Jurkat, Clone E6-1 (cell line): ENCODE measurements at regions not wholly inside any gene's neighbourhood (a gene's known extent, or its start where the extent isn't known, plus 50 kb on each side); places are given as distances from the start of the nearest gene placed in this dataset.
"Not testable (repeated sequence)": the region's sequence is repeated elsewhere in the genome, so short reads cannot be mapped to it uniquely, and the experiment has no call there.

Source experiments
- DNase-seq: peaks from one replicate; pipeline ENCODE4 v3.0.0-alpha.2; 2011; ENCODE audit warnings: low read depth, low spot score
- H3K4me3 ChIP-seq: 2 replicates; pipeline ENCODE4 v1.5.1; 2011; ENCODE audit warnings: mild to moderate bottlenecking, low read length, control low read depth, moderate library complexity

DNA sequence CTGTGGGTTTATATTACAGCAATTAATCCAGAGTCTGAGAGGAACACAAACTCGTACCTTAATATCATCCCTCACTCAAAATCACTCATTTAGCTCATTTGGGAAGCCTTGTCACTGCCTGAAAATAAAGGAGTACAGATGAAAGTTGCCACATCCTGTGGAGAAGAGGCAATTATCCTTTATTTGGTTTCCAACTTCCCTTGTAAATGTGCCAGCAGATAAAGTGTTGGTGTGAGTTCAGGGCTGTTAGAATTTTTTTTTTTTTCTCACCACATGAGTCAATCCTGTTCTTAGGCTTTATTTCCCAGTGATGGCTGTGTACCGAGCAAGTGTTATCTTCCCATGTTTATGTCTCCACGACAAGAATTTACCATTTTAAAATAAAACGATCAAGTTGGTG is 99.0 kb upstream of the SMIM30 start:
- DNase-seq: peak; percentile 42
- no peak overlapping the region for H3K4me3 ChIP-seq

DNA sequence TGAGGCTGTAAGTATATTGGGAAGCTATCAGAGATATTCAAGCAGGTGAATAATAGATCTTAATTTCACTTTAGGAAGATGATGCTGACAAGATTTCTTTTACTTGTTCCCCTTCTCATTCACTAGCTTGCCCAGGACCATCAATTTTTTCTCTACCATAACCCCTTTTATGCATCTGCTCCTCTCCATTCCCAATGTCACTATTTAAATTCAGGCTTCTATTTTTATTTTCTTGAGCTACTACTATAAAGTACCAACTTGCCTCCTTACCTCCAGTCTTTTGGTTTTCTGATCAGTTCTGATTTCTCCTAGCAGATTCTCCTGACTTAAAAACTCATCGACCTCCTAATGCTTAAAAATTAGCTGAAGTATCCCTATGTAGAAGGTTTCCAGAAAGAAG is 97.7 kb upstream of the SMIM30 start:
- DNase-seq: no peak
- H3K4me3 ChIP-seq: no peak overlapping the region

DNA sequence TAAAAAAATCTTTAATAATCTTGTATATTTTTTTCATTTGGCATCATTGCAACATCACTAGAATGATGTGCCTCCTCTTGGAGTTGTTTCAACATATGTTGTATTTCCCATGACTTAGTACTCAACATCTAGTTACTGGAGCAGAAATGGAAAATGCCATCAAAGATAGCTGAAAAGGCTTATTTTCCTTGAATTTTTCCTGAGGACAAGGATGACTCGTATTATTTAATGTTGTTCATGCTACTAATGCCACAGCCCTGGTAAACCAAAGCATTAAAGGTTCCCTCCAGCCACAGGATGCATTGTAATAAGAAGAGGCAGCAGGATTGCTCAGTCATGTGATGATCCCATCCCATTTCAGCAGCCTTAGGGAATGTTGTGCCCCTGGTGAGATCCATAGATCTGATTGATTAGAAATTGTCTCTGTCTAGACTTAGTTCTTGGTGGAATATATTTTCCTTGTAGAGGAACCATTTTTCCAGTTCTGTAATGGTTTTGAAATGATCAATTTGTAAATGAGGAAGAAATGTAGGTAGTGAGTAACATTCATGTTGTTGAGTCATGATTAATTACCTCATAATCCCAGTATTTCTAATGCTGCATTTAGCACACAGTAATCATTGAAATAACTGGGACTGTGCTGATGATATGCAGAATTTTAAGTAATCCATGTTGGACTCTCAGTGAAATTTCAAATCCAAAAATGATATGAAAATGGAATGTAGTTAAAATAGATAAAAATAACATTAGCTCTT is 91.3 kb upstream of the SMIM30 start:
- H3K4me3 ChIP-seq: no peak overlapping the region
- no peak for DNase-seq

DNA sequence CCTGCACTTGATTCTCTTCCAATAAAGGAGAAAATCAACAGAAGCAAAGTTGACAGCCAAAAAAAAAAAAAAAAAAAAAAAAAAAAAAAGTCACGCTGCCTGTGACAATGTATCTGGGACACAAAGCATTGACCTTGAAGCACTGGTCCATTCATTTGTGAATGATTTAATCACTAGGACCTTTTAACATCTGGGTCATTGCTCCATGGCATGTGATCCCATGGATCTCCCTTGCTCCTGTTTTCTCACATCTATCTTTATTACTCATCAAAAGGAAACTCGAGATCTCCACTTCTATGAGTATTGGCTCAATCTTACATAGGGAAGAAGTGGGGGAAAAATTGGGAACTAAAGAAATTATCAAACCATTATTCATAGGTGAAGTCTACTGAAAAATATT is 89.6 kb upstream of the SMIM30 start:
- no peak for DNase-seq
- H3K4me3 ChIP-seq: no peak overlapping the region

DNA sequence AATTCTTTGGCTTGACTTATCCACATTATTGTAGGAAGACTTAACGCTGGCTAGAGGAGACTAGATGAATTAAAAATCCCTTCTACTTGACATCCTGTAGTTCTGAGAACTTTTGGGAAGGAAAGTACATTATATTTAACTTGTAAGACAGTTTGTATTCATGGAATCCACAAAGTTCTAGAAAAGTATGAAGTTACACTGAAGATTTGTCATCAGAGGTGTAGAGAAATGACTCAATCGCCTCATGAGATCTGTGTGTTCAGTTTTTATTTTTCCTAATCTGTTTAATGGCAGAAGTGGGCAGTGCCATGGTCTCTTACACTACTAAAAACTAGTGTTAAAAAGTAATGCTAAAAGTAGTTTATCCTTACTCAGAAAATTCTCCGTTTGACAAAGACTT is 89.1 kb upstream of the SMIM30 start:
- H3K4me3 ChIP-seq: no peak overlapping the region
- DNase-seq: no peak

DNA sequence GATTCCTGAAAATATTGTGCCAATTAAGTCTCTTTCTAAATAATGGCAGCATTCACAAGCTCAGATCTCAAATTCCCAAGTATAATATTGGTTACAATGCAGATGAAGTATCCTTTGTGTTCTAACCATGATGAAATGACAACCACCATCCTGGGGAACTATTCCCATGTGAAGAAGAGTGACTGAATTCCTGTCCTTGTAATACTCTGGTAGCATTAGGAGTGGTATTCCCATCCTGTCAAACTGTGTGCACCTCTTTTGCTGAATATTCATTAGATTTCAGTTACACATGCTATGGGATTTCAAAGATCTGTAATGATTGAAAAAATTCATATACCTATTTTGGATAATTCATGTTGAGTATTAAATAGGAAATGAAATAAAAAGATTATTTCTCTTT is 86.1 kb upstream of the SMIM30 start:
- DNase-seq: no peak

DNA sequence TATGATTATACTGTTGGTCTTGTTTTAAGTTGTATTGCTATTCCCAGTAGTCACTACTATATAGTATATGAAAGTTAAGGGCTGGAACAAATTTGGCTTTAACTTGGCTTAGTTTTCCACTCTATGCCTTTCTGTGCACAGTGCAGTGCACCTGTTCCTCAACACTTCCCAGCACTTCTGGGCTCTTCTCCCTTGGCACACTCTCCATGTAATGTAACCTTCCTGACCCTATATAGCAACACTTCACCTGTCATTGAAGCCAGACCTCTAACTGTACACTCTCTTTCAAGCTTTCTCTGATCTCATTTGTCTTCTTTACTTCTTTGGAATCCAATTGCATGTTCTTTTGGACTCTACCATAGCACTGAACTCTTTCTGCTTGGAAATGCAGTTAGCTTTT is 83.9 kb upstream of the SMIM30 start:
- no peak for DNase-seq
- H3K4me3 ChIP-seq: no peak overlapping the region

More for the DNA sequence above, 86.1 kb upstream of the SMIM30 start:
- no peak overlapping the region for H3K4me3 ChIP-seq

DNA sequence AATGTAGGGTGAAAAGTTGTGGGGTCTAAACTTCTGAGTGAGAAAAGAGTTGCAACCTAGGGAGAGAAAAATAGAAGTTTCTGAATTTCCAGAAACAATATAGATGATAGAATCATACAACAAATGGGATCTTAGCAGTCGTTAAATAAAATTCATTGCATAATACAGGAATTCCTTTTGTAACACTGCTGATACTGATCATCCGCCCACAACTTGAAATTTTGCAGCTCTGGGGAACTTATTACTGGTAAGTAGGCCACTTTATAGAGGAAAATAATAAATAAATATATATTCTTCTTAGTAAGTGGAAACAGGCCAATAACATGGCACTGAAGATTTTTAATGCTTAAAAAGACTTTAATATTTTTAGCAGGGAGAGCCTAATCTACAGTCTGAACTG is 81.9 kb upstream of the SMIM30 start:
- H3K4me3 ChIP-seq: no peak overlapping the region
- no peak for DNase-seq

DNA sequence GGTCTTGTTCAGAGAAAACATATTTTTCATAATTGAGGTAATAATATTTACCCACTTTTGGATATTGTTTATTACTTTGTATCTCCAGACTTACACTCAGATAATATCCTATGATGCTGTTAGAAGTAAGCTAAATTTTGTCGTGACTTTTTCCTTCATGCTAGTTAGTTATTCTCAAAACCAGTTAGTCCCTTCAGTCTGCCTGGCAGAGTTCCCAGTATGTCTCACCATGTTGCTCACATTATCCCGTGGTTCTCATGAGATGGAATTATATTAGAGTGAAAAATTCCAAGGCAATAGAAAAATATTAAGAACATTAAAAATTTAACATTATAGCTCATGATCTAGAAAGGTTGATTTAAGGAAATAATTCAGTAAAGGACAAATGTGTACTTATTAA is 81.5 kb upstream of the SMIM30 start:
- H3K4me3 ChIP-seq: no peak overlapping the region
- DNase-seq: no peak

DNA sequence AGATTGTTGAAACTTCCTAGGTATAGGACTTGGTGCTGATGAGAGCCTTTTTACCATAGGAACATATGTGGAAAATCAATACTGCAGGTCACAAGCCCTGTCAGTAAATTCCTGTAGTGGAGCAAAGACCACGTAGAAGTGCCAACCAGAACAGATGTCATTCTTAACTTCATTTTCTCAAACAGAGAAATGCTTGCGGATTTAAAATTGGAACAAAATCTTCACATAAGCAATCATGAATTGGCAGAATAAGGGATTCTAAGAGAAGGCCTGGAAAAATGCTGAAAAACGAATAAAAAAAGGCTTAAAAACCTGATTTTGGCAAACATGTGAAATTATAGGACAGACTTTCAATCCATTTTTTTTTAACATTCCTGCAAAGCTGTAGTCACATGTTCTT is 80.8 kb upstream of the SMIM30 start:
- no peak overlapping the region for H3K4me3 ChIP-seq
- DNase-seq: no peak

DNA sequence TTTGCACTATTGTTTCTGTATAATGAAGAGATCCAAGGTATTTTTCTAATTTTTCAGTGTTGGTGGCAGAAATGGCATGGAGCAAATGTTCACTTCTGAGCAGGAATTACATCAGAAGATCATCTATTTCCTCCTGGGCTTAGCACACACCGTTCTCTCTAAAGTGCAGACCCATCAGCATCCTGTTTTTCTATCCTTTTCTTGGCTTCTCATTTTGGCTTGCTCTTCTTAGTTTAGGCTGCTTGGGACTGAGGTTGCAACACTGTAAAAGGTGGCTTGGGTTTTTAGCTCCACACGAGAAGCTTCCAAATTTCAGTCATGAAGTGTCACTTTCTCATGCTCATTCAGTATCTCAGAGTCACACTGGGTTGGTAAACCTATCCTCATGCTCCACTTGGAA is 79.9 kb upstream of the SMIM30 start:
- no peak for DNase-seq
- H3K4me3 ChIP-seq: no peak overlapping the region

DNA sequence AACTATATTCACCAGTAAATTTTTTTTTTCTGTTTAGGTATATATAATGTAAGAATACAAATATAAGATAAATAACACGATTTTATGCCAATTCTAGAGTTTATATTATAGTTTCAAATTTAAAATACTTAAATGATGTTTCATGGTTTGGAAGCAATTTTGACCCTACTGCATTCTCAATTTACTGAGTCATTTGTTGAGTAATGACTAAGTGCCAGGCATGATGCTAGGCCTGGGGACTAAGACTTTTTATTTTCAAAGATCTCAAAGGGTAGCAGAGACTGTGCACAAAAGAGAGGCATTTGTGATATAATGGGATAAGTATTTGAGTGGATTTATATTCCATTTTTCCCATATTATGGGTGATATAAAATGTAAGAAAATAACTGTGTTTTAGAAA is 78.9 kb upstream of the SMIM30 start:
- H3K4me3 ChIP-seq: no peak overlapping the region
- DNase-seq: no peak

DNA sequence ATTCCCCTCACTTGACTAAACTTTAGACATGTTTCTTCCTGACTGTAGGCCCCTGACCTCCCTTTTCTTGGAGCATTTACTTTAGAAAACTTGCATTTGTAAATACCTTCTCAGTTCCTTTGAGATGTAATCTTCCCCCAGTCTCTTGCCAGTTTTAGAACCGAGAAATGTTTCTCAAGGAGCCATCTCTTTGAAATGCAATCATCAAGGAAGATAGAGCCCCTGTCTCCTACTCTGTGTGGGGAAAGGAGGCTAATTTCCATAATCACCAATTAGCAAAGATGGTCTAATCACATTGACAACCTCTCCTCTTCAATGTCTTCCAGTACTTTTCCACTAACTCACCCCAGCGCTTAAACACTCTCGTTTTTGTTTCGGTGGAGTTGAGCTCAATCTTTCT is 70.0 kb upstream of the SMIM30 start:
- DNase-seq: no peak
- no peak overlapping the region for H3K4me3 ChIP-seq

DNA sequence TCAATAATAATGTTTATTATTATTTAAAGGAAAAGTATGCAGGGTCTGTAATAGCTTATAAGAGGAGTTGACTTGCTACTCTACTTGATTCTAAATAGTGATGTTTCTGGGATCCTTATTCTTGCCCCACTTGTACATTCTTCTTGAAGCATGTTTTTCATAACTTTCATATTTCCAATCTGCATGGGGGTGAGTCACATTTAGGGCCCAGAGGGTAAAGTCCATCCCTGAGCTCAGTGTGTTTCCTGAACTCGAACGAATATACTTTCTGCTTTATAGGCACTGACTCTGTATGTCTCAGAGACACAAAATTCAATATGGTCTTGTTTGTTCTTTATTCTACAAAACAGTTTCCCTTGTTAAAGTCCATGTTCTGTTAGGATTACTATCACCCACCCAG is 61.0 kb upstream of the SMIM30 start:
- no peak overlapping the region for H3K4me3 ChIP-seq
- DNase-seq: no peak

DNA sequence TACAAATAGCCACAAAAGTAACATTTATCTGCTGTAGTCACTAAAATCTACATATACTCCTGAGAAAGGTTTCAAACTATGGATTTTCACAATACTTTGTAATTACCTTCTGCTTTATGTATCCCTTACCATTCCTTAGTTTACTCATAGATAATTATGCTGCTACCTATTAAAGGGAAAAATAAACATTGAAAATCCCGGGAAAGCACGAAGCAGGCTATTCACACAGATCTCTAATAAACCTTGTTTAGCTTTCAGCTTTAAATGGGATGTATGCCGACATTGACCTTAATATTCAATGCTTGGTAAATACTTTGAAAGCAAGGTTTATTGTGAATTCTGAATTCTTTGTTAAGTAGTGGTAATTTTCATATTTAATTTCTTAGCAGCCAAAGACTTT is 58.5 kb upstream of the SMIM30 start:
- H3K4me3 ChIP-seq: no peak overlapping the region
- DNase-seq: no peak

DNA sequence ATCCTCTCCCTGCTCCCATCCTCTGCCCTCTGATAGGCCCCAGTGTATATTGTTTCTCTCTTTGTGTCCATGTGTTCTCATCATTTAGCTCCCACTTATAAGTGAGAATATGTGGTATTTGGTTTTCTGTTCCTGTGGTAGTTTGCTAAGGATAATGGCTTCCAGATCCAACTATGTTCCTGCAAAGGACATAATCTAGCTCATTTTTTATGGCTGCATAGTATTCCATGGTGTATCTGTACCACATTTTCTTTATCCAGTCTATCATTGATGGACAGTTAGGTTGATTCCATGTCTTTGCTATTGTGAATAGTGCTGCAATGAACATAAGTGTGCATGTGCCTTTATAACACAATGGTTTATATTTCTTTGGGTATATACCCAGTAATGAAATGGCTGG is 57.8 kb upstream of the SMIM30 start:
- DNase-seq, H3K4me3 ChIP-seq: not testable (repeated sequence)

DNA sequence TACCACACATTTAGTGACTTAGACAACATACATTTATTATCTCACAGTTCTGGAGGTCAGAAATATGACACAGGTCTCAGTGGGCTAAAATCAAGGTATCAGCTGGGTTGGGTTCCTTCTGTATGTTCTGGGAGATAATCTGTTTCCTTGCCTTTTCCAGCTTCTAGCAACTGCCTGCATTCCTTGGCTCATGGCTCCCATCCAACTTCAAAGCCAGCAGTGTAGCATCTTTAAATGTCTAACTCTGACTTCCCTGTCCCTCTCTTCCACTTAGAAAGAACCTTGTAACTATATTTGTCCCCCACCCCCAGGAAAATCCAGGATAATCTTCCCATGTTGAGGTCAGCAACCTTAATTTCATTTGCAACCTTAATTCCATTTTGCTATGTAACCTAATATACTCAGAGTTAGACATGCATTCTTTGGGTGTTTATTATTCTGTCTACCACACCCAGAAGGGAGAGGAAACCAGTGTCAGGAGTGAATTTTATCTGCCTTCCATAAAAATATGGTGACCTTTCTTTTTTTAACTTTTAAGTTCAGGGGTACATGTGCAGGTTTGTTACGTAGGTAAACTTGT is 57.3 kb upstream of the SMIM30 start:
- H3K4me3 ChIP-seq: no peak overlapping the region
- no peak for DNase-seq

DNA sequence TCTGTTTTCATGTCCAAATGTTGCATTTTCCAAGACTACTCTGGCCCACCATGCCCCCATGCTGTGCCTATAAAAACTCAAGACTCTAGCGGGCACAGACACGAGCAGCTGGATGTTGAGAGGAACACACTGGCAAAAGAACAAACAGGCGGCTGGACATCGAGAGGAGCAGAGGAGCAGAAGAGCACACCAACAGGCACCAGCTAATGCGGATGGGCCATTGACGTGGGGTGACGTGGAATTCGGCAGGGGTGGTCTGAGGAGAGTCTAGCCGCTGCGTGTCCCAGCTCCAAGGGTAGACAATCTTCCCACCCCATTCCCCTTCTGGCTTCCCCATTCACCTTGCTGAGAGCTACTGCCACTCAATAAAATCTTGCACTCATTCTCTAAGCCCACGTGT is 54.4 kb upstream of the SMIM30 start:
- DNase-seq: no peak
- no peak overlapping the region for H3K4me3 ChIP-seq

DNA sequence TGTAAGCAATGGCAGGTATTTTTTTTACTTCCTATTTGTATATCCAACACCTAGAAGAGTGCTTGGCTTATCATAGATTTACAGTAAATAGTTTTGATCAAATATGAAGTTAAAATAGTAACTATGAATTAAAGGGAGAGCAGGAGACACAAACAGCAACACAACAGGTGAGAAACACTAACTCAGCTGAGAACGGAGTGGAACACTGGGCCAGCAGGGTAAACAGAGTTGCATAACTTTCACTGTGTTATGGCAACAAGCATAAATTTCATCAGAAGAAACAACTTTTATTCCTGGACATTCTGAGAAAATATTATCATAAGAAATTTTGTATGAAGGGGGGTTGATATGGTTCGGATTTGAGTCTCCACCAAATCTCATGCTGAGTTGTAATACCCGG is 52.2 kb upstream of the SMIM30 start:
- DNase-seq: no peak
- no peak overlapping the region for H3K4me3 ChIP-seq
